HG02885 (cell line): ENCODE measurements at regions not wholly inside any gene's neighbourhood (a gene's known extent, or its start where the extent isn't known, plus 50 kb on each side); places are given as distances from the start of the nearest gene placed in this dataset.

Experiments used
- ATAC-seq: cut with Tn5 transposase; IDR thresholded peaks from one replicate; pipeline ENCODE4 v1.9.1; 2021; ENCODE audit warnings: mild to moderate bottlenecking; ENCODE audit not compliant: unreplicated experiment, poor library complexity

DNA sequence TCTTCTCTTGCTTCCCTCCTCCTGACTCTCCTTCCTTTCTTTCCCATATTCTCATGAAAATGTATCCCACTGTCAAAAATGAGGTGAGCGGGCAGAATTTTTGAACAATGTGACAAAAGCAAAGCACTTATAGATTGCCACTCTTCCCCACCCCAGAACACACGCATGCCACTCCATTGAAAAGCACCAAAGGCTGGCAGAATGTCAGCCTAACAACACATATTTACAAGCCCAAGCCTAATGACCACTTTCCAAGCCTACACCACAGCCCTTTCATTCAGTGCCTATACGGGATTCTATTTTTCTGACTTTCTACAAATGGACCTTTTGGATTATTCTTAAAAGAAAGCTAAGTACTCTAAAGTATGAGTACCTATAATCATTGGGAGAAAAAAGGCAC is 62.9 kb upstream of the METAP2 start:
- ATAC-seq = no peak

DNA sequence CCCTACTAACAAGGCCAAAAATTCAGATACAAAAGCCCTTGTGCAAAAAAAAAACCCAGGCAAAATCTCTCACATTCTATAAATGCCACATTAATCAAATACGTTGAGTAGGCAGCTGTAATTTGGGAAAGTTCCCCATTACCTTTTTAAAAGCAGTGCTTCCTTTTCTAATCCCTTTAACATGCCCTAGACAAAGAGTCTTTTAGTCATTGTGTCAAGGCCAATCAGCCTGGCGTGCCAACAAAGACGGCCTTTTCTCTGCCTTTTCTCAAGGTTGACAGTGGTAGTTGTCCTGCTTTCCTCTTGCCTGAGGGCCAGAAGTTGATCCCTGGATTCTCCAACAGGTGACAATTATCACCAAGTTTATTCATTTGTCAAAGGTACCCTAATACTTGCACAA is 62.5 kb upstream of the METAP2 start:
- no peak for ATAC-seq

DNA sequence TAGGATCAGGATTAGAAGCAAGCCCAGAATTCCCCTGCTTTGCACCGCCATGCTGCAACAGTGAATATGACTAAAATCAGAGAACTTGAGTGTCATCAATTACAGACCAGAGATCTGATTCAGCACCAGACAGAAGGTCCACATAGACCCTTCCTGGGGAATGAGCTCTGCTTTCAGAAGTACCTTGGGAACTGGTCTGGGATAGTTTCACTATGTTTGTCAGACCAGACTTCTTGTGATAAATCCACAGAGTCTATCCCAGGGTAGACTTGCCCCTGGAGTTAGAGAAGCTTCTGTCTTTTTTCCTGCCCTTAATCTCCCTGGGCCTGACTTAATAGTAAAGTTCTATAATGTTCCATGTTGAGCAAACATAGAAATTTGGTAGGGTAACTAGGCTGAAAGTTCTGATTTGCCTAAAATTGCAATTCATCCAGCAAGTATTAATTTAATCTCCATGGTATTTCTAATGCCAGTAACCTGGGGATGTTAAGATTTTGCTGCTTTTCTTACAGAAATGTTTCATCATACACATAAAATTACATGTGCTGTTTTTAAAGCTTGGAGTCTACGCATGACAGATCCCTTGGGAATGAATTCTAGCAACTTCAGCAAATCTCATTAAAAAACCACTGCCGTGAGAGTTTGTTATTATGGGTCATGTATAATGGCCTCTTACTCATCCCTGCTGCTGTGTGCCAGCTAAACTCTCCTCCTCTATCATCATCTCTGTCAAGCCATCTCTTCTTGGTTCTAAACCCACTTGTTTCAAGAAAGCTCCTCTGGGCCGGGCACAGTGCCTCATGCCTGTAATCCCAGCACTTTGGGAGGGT is 61.3 kb upstream of the METAP2 start:
- ATAC-seq = no peak

DNA sequence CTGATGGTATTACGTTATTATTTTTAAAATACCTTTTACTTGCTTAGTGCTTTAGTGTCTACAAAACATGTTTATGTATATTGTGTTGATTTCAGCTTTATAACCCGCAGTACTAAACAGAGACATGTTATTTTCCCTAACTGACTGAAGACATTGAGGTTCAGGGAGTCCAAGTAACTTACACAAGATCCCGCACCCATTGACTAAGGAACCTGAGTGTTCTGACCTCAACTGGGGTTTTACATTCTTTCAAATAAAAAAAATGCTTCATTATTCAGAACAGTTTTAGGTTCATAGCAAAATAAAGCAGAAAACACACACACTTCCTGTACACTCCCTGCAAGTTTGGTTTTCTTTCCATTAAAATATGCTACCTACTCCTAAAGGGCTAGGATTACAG is 60.4 kb upstream of the METAP2 start:
- ATAC-seq = no peak

DNA sequence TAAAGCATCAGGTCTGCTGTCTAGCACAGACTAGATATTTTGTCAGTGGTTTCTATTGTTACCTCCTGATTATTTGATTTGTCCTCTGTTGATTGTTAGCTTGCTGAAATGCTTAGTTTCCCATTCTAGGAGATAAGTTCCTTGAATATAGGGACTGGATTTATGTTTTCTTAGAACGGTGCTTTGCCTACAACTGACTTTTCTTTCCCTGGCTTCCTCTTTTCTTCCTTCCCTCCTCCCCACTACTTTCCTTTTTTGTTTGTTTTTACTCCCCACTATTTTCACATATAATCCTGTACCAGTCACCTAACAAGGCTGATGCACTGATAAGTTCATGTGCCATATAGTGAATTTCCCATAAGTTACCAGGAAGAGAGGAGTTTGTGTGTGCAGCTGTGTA is 58.5 kb upstream of the METAP2 start:
- no peak for ATAC-seq

DNA sequence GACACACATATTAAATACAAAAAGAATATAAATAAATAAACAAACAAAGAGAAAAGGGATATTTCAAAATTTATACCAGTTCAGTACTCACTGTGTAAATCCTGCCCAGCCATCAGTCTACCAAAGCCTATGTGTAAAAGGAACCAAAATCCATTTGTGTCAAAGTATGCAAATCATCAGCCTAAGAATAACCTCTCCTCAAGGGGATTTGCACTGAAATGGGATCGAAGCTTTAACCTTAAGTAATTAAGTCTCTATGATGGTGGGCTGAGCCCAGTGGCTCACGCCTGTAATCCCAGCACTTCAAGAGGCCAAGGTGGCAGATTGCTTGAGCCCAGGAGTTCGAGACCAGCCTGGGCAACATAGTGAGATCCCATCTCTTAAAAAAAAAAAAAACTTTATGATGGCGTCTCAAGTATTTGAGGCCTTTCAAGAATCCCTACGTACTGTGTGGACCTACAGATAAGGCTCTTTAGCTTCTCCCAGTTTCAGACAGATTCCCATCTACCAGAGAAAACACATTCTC is 57.8 kb upstream of the METAP2 start:
- ATAC-seq = no peak

DNA sequence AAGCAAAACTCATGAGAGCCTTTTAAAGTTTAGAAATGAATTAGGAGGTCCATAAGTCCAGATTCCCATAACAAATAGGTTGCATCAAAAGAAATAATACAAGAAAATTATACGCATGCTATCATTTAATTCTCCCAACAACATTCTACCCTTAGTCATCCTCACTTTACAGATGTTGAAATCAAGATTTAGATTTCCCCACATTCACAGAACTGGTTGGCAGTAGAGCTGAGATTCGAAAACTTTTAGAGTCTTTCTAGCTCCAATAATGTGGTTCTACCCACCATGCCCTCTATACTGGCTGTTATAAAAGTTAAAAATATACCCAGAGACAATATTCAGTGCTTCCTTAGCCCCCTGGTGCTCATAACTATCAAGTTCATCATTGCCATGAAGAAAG is 56.6 kb upstream of the METAP2 start:
- ATAC-seq = no peak

DNA sequence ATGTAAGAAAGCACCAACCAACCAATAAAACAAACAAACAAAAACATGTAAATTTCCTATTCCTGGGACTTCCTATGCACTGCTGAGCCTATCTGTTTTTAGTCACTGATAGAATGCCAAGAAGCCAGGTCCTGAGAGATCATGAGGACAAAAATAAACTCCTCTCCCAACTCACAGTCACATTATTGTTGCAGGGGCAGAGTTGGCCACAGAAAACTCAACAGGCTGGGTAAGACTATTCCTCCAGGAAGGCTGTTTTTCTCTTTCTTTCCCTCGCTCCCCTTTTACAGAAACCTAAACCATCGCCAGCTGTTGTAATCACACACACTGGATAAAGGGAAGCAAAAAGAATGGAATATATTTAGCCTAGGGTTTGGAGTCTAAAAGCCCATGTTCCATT is 55.8 kb upstream of the METAP2 start:
- ATAC-seq = no peak
